Stimulated activated CD4-positive, alpha-beta T cell treated with anti-CD3 and anti-CD28 coated beads, Interleukin-15, amount 100 ng/mL, for 48 hours (primary cell): ENCODE measurements at regions not wholly inside any gene's neighbourhood (a gene's known extent, or its start where the extent isn't known, plus 50 kb on each side); places are given as distances from the start of the nearest gene placed in this dataset.
"Not testable (repeated sequence)": the region's sequence is repeated elsewhere in the genome, so short reads cannot be mapped to it uniquely, and the experiment has no call there.

ENCODE experiments used
- DNase-seq, 2 donors: peaks; one replicate each; pipeline ENCODE4 v3.0.0-alpha.2; 2020; ENCODE audit warnings: low read depth in 2 of 2

DNA sequence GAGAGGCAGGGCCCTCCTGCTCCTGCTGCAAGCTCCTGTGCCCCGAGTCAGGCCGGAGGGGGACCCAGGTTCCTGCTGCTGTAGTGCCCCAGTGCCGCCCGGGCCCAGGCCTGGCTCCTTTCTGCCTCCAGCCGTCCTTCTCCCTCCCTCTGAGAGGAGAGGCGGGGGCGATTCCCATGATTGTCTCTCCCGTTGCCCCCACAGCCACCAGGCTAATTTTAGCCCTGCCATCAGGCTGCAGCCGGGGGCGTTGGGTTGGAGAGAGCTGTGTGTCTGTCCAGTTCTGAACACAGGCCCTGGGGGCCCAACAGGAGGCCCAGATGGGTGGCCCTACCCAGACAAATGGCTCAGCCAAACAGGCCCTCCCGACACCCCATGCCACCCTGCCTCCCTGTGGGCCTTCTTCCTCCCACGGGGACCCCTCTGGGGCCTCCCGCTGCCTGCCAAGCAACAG lies 214.8 kb downstream of the TBC1D2B start:
- no peak for DNase-seq

DNA sequence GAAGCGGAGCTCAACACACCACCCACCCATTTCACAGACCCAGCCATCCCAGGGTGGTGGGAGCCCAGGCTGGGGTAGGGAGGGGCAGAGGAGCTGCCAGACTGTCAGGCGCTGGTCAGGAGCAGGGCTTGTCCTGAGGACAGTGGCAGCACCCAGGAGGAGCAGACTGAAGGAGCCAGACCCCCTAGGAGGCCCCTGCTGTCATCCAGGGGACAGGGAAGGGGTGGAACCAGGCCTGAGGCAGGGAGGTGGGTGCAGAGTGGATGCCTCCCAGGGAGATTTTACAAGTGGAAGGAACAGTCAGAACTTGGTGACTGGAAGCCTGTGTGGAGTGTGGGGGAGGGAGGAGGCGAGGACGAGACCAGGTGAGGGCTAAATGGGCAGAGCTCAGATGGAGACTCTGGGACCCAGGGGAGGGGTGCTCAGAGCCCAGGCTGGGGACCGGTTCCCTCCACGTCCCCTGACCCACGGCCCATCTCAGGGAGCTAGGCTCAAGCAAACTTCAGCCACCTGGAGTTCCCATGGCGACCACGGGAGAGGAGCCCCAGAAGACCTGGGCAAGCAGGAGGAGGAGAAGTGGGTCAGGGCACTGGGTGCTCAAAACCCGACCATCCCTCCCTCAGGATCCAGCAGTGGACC lies 215.4 kb downstream of the TBC1D2B start:
- not testable (repeated sequence) for DNase-seq

DNA sequence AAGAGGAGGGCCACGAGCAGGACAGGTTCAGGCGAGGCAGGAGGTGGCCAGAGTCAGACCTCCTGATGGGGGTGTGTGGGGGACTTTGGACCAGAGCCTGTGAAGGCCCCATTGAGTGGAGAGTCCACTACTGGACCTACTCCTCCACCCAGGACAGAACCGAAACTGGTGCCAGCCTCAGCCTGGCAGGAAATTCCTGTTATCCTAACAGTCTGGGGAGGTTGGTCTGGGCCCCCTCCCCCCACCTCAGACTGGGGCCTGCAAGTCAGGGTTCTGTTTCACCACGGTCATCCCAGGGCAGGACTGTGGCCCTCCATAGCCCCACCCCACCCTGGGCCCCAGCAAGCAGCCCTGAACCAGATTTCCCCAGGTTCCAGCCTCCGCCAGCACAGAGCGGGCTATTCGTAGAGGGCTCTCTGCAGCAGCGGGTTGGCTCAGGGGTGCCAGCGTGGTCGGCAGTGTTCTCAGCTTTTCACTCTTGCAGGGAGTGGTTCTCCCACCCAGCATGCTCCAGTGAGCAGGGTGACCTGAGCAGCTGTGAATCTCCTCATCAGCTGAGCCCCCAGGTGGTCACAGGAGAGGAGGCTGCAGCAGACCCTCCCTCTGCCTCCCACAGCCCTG lies 217.3 kb downstream of the TBC1D2B start:
- DNase-seq: no peak

DNA sequence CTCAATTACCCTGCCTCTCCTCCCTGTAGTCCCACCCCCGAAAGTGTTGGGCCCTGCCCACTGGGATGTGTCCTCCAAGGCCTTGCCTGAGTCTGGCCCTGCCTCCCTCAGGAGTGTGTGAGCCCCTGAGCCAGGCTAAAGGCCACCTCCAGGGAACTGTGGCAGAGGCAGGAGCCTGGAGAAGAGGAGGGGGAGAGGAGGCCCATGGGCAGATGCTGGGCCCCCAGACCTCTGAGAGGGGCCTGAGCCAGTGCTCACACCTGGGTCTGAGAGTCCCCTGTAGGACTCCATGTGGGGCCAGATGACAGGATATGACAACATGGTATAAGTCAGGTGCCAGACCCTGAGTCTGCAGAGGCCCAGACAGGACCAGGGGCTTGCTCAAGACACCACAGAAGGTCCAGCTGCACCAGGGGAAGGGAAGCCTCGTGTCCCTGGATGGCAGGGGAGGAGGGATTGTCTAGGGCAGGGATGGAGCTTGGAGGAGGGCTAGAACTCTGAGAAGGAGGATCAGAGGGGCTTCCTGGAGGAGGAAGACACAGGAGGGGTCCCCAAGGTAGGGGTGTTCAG lies 217.9 kb downstream of the TBC1D2B start:
- no peak for DNase-seq

DNA sequence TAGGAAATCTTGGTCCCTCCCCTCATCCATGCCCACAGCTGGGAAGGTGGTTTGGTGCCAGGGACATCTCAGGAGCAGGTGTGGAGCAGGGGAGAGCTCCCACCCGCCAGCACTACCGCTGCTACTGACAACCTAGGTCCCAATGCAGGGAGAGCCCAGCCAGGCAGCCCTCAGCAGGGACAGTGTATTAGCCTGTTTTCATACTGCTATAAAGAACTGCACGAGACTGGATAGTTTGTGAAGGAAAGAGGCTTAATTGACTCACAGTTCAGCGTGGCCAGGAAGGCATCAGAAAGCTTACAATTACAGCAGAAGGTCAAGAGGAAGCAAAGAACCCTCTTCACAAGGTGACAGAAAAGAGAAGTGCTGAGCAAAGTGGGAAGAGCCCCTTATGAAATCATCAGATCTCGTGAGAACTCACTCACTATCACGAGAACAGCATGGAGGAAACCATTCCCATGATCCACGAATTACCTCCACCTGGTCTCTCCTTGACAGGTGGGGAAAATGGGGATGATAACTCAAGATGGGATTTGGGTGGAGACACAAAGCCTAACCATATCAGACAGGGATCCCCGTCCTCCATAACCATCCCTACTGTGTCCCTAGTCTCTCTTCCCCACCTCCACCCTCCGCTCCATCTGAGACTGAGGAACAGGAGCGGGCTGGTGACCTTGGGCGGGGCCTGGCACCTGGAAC lies 218.6 kb downstream of the TBC1D2B start:
- no peak for DNase-seq

DNA sequence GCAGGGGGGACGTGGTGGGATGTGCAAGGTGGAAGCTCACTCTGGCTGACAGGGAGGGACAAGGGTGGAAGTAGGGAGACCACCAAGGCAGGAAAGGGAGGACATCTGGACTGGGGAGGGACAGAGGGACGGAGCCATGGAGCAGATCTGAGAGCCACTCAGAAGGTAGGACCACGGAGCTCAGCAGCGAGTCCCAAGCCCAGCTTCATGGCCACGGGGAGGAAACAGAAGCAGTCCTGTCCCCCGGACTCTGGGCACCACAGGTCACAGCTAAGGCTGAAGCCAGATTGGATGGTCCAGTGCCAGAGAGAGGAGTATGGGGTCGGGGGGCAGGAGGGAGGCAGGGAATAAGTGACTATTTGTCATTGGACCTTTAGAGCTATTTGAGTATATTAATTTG lies 220.1 kb downstream of the TBC1D2B start:
- no peak for DNase-seq

DNA sequence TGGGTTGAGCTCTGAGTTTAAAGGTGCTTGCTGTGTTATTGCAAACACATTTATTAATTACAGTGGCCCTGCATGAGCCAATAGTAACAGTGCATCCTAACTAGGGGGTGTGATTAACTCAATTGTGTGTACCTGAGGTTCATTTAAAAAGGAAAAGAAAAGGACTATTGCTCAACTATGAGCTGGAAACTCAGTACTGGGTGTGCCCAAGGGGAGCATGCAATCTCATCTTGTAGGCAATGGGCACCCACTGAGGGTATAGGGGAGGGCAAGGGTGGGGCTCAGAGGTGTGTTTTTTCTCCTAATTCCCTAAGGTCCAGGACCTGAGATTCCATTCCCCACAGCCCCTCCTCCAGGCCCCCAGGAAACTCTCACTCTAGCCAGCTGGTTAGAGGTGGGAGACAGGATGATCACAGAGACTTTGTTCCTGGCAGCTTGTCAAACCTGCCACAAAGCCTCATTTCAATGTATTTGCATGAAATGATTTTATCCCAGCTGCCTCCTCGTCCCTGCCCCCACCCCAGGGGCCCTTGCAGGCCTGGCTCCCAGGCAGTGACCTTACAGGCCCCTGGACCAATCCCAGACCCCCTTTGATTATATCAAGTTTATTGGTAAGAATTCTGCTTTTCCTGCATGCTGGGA lies 220.7 kb downstream of the TBC1D2B start:
- no peak for DNase-seq

DNA sequence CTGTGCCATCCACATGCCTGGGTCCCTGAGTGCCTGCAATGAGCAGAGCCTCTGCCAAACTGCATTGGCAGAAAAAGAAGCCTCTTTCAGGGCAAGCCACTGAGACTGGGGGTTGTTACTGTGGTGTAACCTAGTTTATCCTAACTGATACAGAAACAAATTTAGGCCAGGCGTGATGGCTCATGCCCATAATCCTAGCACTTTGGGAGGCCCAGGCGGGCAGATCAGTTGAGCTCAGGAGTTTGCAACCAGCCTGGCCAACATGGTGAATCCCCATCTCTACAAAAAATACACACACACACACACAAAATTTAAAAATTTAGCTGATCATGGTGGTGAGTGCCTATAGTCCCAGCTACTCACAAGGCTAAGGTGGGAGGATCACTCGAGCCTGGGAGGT lies 221.6 kb downstream of the TBC1D2B start:
- no peak for DNase-seq

DNA sequence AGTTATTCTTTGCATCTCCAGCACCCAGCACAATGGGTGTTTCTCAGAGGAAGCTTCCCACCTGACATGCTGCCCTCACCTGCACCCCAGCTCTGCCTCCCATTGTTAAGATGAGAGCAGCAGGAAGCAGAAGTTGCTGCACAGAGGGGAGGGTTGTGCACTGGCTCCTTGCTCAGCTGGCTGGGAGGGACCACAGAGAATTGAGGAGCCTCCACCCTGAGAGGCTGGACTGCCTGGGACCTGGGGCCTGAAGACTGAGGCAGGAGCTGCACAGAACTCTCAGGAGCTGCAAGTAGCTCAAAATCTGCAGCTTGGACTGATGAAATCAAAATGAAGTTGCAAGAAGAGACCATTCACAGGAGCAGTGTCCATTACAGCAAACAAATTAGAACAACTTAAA lies 222.3 kb upstream of the LINGO1 start:
- no peak for DNase-seq

DNA sequence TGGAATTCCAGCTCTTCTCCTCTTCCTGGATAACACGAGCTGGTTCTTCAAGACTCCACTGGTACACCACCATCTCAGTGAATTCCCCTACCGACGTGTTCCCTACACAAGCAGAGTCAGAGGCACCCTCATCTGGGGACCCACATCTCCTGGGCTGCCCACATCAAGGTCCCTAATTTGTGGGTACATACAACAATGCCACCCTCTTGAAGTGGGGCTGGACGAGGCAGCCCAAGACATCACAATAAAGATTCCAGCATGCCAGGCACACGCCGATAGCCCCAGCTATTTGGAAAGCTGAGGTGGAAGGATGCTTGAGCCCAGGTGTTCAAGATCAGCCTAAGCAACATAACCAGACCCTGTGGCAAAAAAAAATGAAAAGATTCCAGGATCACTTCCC lies 221.2 kb upstream of the LINGO1 start:
- no peak for DNase-seq

DNA sequence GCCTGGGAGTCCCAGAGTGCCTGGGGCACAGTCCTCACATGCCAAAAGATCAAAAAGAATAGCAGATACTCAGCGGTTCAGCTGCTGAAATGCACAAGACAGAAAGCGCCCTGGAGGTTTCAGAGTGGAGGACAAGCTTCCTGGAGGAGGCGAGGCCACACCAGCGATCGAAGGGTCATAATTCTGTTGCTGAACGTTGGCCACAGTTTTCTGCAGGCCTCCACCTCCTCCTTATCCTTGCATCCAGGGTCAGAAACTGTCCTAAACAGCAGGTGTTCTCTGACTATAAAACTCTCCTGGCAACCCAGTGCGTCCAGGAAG lies 220.3 kb upstream of the LINGO1 start:
- DNase-seq: no peak

DNA sequence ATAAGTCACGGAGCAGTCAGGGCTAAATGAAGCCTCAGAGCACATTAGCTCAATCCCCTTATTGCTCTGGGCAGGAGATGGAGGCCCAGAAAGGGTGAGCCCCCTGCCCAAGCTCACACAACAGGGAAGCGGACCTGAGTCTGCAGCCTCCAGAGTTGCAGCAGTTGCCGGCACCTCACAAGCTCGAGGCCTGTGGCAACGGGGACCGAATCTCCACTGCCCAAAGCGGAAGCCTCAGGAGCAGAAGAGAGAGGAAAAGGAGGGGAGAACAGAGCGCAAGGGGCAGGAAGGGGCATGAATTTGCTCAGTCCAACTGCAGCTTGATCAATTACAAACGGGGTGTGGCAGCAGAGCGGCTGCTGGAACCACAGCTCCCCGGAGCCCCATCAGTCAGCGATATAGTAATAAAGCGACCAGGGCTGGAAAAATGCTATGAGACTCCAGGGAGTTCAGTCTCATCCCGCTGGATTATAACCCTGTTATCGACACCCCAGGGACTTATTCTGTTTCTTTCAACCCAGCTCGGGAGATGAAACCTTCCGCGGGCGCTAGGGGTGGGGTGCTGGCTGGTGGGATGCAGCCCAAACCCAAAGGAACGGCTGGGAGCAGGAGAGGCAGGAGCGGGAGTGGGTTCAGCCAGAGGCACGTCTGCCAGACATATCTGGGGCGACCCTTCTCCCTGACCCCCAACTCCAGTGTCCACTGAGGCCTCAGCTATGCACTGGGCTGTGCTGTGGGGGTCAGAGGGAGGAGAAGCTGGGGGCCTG lies 219.7 kb upstream of the LINGO1 start:
- no peak for DNase-seq

DNA sequence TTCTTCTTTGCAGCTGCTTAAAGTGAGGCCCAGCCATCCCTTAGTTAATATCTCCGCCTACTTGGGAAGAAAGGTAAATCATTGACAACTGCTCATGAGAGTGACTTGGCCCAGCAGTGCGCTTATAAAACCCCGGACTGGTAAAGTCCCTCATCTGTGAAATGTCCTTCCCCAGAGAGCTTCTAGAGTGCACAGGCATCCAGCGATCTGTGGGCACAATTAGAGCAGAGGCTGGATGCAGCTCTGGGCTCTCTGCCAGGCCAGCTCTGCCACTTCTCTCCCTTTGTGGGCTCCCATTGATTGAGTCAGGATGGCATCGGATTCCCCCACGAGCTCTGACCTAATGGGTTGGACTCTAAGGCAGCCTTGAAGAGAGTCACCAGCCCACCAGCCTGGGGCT lies 219.0 kb upstream of the LINGO1 start:
- no peak for DNase-seq

DNA sequence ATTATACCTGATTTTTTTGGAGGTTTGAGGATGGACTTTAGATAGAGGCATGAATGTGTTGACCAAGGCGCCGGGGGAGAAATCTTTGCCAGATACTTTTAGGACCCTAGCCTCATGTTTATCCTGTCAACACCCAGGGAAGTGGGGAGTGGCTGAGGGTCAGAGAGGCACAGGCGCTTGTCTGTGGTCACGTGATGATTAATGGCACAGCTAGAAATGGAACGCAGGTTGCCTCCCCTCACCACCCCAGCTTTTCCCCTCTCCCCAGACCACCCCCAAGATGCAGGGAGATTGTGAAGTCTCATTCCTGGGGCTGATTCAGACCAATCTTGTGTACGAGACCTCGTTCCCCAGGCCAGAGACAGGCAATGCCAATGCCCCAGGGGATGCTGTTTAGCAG lies 218.4 kb upstream of the LINGO1 start:
- DNase-seq: no peak

DNA sequence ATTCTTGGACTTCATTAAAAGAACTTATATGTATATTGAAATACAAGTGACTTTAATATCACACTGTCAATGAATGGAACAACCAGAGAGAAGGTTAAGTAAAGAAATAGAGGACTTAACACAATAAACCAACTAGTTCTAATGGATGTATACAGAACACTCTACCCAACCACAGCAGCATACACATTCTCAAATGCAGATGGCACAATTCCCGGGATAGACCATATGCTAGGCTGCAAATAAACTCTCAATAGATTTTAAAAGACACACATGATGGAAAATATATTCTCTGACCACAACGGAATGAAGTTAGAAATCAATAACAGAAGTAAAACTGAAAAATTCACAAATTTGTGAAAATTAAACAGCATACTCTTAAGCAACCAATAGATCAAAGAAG lies 214.3 kb upstream of the LINGO1 start:
- DNase-seq: no peak

DNA sequence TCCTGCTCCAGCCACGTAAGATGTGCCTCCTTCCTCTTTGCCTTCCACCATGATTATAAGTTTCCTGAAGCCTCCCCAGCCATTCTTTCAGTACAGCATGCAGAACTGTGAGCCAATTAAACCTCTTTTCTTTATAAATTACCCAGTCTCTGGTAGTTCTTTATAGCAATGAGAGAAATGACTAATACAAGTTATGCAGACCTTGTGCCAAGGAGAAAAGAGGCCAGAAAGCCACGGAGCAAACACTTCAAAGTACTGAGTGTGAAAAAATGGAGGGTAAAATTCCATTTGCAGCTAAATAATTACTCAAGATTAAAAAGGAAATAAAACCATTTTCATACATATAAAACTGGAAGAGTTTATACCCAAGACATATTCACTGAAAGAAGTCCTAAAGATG lies 213.6 kb upstream of the LINGO1 start:
- no peak for DNase-seq

DNA sequence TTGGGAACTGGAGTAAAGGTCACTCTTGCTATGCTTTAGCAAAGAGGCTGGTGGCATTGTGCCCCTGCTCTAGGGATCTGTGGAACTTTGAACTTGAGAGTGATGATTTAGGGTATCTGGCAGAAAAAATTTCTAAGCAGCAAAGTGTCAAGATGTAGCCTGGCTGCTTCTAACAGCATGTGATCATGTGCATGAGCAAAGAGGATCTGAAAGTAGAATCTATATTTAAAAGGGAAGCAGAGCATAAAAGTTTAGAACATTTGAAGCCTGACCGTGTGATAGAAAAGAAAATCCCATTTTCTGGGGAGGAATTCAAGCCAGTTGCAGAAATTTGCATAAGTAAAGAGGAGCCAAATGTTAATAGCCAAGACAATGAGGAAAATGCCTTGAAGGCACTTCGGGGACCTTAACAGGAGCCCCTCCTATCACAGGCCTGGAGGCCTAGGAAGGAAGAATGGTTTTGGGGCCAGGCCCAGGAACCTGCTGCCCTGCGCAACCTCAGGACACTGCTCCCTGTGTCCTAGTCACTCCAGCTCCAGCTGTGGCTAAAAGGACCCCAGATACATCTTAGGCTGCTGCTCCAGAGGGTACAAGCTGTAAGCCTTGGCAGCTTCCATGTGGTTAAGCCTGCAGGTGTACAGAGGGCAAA lies 212.2 kb upstream of the LINGO1 start:
- DNase-seq: no peak

DNA sequence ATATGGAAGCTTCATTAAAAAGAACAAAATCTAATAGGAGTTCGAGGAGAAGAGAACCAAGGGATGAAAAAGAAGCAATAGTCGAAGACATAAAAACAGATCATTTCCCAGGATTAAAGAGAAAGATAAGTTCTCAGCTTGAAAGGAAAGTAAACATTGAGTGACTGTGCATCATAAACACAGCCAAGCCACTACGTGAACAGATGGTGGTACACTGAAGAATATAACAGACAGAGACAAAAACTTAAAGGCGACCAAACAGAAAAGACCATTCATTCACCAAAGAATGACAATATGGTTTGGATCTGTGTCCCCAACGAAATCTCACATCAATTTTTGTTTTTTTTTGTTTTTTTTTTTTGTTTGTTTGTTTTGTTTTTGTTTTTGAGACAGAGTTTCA lies 210.8 kb upstream of the LINGO1 start:
- DNase-seq: no peak

DNA sequence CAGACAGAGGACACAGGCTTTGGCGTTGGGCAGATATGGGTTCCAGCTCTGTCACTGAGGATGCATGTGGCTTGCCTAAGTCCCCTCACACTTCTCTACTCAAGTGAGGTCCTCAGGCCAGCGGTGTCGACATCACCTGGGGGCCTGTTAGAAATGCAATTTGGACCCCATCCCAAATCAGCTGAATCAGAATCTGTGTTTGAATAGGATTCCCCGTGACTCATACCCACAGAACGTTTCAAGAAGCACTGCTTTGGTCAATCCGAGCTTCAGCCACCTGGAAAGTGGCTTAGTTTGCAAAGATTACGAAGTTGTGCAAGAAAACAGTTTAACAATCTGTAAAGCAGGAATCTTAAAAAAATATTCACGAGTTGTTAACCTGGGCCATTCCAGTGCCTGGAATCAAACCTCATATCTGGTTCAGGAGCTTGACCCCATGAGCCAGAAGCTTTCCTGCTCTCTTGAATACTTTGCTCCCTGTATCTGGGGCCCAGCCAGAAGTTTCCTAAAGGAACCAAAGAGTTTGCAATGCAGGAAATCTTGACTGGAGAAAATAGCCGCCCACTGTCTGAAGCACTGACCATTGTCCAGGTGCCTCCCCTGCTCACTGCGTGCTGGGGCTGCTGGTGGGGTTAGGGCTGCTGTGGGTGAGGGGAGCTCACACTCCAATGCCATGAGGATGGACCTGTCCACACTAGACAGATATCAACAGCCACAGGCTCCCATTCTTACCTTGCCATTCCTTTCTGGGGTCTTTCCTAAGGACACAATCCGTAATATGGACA lies 208.5 kb upstream of the LINGO1 start:
- DNase-seq: no peak
